T-cell (primary cell): ENCODE measurements at regions not wholly inside any gene's neighbourhood (a gene's known extent, or its start where the extent isn't known, plus 50 kb on each side); places are given as distances from the start of the nearest gene placed in this dataset.

ENCODE experiments used
- ATAC-seq, 4 experiments: fragments of 200-7000 bp in 3 of 4; fragments of 150-1000 bp in 1 of 4; cut with Tn5 transposase; replicated peaks in 1 of 4; 1 replicate in 3 of 4; 2 replicates in 1 of 4; pipeline ENCODE4 v1.10.0; 2021; ENCODE audit warnings: moderate library complexity in 3 of 4, mild to moderate bottlenecking in 2 of 4, moderate number of reproducible peaks in 1 of 4
- CTCF ChIA-PET, 2 donors: fragments of 300-600 bp; sonication (Branson Sonifier 250); formaldehyde crosslinking; loops; one replicate each; lab custom pipeline; 2022; ENCODE audit warnings: antibody characterized with exemption in 2 of 2; lab: Charles Lee
- POLR2A ChIA-PET, 2 donors: fragments of 300-600 bp; sonication (Branson Sonifier 250); formaldehyde crosslinking; loops; one replicate each; lab custom pipeline; 2022; ENCODE audit warnings: antibody characterized with exemption in 2 of 2; lab: Charles Lee
- DNase-seq, 35 experiments: peaks; one replicate each; pipeline versions ENCODE4 v3.0.0 to v3.0.0-alpha.2; 2013 to 2023
- H3K27ac ChIP-seq: one replicate; pipeline ENCODE4 v1.5.1; 2013; ENCODE audit warnings: low read length
- H3K27me3 ChIP-seq, 2 experiments: replicated peaks in 1 of 2; 1 replicate in 1 of 2; 2 replicates in 1 of 2; pipeline versions ENCODE4 v1.6.1 to v1.7.0; 2013; ENCODE audit warnings: low read length in 1 of 2, mixed read lengths in 1 of 2; ENCODE audit not compliant: control insufficient read depth in 2 of 2, insufficient read depth in 2 of 2; ENCODE audit errors: extremely low read depth in 1 of 2
- H3K36me3 ChIP-seq, 2 donors: 1 replicate in 1 of 2; 2 replicates in 1 of 2; pipeline versions ENCODE4 v1.6.1 to v1.7.0; 2013; ENCODE audit warnings: low read length in 1 of 2; ENCODE audit not compliant: control insufficient read depth in 2 of 2, insufficient read depth in 1 of 2; ENCODE audit errors: extremely low read depth in 1 of 2
- H3K4me1 ChIP-seq, 2 experiments: 1 replicate in 1 of 2; 2 replicates in 1 of 2; pipeline versions ENCODE4 v1.6.1 to v1.7.0; 2013; ENCODE audit warnings: low read length in 2 of 2, mixed read lengths in 1 of 2; ENCODE audit not compliant: insufficient read depth in 2 of 2, control insufficient read depth in 1 of 2; ENCODE audit errors: extremely low read depth in 1 of 2
- H3K4me3 ChIP-seq, 2 donors: 1 replicate in 1 of 2; 2 replicates in 1 of 2; pipeline versions ENCODE4 v1.5.1 to v1.7.0; 2013; ENCODE audit warnings: mild to moderate bottlenecking in 2 of 2, low read length in 1 of 2, moderate library complexity in 1 of 2; ENCODE audit not compliant: control insufficient read depth in 1 of 2; ENCODE audit errors: extremely low read depth in 1 of 2
- H3K9me3 ChIP-seq: 2 replicates; pipeline ENCODE4 v1.7.0; 2013
- H3K27ac Mint-ChIP-seq, 2 donors: one replicate each; pipeline ENCODE4 v1.8.0; 2020 to 2021; ENCODE audit warnings: mild to moderate bottlenecking in 2 of 2, mixed read lengths in 2 of 2
- H3K27me3 Mint-ChIP-seq, 2 donors: one replicate each; pipeline ENCODE4 v1.8.0; 2021 to 2022; ENCODE audit warnings: mixed read lengths in 2 of 2
- H3K36me3 Mint-ChIP-seq: one replicate; pipeline ENCODE4 v1.8.0; 2021; ENCODE audit warnings: mixed read lengths
- H3K4me1 Mint-ChIP-seq, 3 donors: one replicate each; pipeline ENCODE4 v1.8.0; 2020 to 2022; ENCODE audit warnings: mixed read lengths in 3 of 3, mild to moderate bottlenecking in 1 of 3
- H3K4me3 Mint-ChIP-seq, 3 donors: one replicate each; pipeline ENCODE4 v1.8.0; 2020 to 2022; ENCODE audit warnings: mild to moderate bottlenecking in 3 of 3, mixed read lengths in 3 of 3, moderate library complexity in 3 of 3
- H3K9me3 Mint-ChIP-seq, 3 donors: one replicate each; pipeline ENCODE4 v1.8.0; 2020 to 2022; ENCODE audit warnings: mixed read lengths in 3 of 3
- WGBS: methylation state at CpG from one replicate; pipeline ENCODE4 v1.1.5; 2013; ENCODE audit warnings: missing lambda C conversion rate; ENCODE audit not compliant: insufficient coverage; 5-methylcytosine and 5-hydroxymethylcytosine counted together

- WGBS = 100% methylated on average over 1 of the region's 6 CpGs
- Mint-ChIP-seq H3K27me3 (peaks cover 2 to 13% of the 10 kb centered on the region in 2 donors), H3K4me1 (peaks cover 18 to 28% (median 22%) of the 10 kb centered on the region in 3 donors), H3K4me3 (no peak overlapping the region), H3K36me3 (no peaks in the 10 kb centered on the region), H3K9me3 (no peaks in the 10 kb centered on the region), H3K27ac (no peak overlapping the region)
- Histone ChIP-seq H3K27me3 (peaks cover 0 to 11% of the 10 kb centered on the region in 2 experiments), H3K4me3 (no peak overlapping the region), H3K9me3 (no peaks in the 10 kb centered on the region), H3K27ac (no peak overlapping the region), H3K4me1 (peaks cover 0 to 49% of the 10 kb centered on the region in 2 experiments), H3K36me3 (no peaks in the 10 kb centered on the region)
- ChIA-PET POLR2A (no interaction called here), CTCF (no interaction called here)
- no peak for ATAC-seq
- DNase-seq = no peak
These were observed 52.7 kb upstream of the BCOR start for GRCh38 chrX:40150503-40150902.

DNA sequence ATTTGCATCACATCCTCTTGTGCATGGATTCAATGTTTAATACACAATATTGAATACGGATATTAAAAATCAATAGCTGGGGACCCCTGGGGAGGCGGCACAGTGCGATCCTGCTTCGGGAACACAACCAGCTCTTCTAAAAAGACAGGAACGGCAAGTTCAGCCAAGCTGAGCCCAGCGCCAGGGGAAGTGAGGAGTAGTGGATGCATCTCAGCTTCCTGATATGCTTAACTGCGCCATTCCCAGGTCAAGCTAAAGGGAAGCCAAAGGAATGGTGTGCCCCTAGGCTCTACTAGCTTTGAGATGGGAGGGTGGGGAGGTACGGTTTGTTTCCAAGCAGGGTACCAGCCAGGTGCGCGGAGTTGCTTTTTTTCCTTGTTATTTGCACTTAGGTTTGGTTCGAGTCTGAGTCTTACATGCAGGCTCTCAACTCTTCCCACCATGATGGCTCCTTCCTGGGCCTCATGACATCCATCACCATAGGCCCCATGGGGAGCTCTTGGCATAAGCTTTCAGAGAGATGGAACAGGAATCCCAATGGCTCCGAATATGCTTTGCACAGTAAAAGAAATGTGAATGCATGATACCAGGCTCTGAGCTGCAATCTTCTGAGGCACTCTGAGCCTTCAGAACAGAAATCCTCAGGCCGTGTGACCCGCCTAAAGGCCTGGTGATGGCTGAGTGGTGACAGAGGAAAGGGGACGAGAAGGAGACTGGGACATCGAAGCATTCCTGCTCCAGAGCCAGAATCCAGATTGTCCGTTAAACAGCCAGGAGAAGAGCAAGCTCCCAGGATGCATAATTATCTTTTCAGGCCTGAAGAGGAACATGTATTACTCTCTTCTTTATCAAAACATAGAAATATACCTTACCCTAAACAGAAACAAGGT, 51.8 kb upstream of the BCOR start:
- Mint-ChIP-seq H3K4me1 (peaks cover 16 to 25% (median 22%) of the 10 kb centered on the region in 3 donors), H3K36me3 (no peaks in the 10 kb centered on the region), H3K9me3 (no peaks in the 10 kb centered on the region), H3K27ac (no peak overlapping the region), H3K4me3 (no peak overlapping the region), H3K27me3 (peaks cover 2 to 13% of the 10 kb centered on the region in 2 donors)
- POLR2A ChIA-PET = interaction anchor here in 1 of 2 donors (0.6 kb wide), 1 partner anchor 135 kb away, joined by 3 read pairs; no protein-coding TSS in a partner anchor
- no peaks in the 10 kb centered on the region for H3K9me3 ChIP-seq
- DNase-seq (no peak), ATAC-seq (no peak)
- WGBS = 87% methylated on average over 3 of the region's 17 CpGs
- H3K4me1 ChIP-seq = peaks cover 0 to 43% of the 10 kb centered on the region in 2 experiments
- H3K27me3 ChIP-seq = peaks cover 0 to 11% of the 10 kb centered on the region in 2 experiments
- CTCF ChIA-PET = no interaction called here
- no peak overlapping the region for H3K4me3 ChIP-seq
- no peaks in the 10 kb centered on the region for H3K36me3 ChIP-seq
- H3K27ac ChIP-seq = no peak overlapping the region

GRCh38 chrX:40148385-40149285, 50.9 kb upstream of the BCOR start:
- ChIA-PET CTCF (interaction anchor here in 1 of 2 donors (0.6 kb wide), 1 partner anchor 53 kb away, joined by 6 read pairs; no protein-coding TSS in a partner anchor), POLR2A (no interaction called here)
- no peak for ATAC-seq
- H3K4me3 ChIP-seq = no peak overlapping the region
- Mint-ChIP-seq H3K27ac (no peak overlapping the region), H3K4me3 (no peak overlapping the region), H3K27me3 (peaks cover 2 to 13% of the 10 kb centered on the region in 2 donors), H3K9me3 (no peaks in the 10 kb centered on the region), H3K4me1 (peaks cover 13 to 22% (median 21%) of the 10 kb centered on the region in 3 donors), H3K36me3 (no peaks in the 10 kb centered on the region)
- 100% methylated on average over 1 of the region's 24 CpGs for WGBS
- H3K27me3 ChIP-seq = peaks cover 0 to 11% of the 10 kb centered on the region in 2 experiments
- H3K4me1 ChIP-seq = peaks cover 0 to 41% of the 10 kb centered on the region in 2 experiments
- H3K9me3 ChIP-seq = no peaks in the 10 kb centered on the region
- H3K36me3 ChIP-seq = no peaks in the 10 kb centered on the region
- no peak for DNase-seq
- no peak overlapping the region for H3K27ac ChIP-seq

GRCh38 chrX:40147971-40148370, 50.2 kb upstream of the BCOR start:
- ATAC-seq (no peak), DNase-seq (no peak)
- Histone ChIP-seq H3K36me3 (no peaks in the 10 kb centered on the region), H3K4me3 (no peak overlapping the region), H3K27me3 (peaks cover 0 to 11% of the 10 kb centered on the region in 2 experiments), H3K4me1 (peaks cover 0 to 34% of the 10 kb centered on the region in 2 experiments), H3K9me3 (no peaks in the 10 kb centered on the region), H3K27ac (no peak overlapping the region)
- POLR2A ChIA-PET = interaction anchor here in 1 of 2 donors (0.5 kb wide), 1 partner anchor 161 kb away, joined by 6 read pairs; no protein-coding TSS in a partner anchor
- CTCF ChIA-PET = interaction anchor here in 1 of 2 donors (0.6 kb wide), 1 partner anchor 52 kb away, joined by 6 read pairs; no protein-coding TSS in a partner anchor
- Mint-ChIP-seq H3K9me3 (no peaks in the 10 kb centered on the region), H3K4me3 (no peak overlapping the region), H3K27me3 (peaks cover 2 to 17% of the 10 kb centered on the region in 2 donors), H3K4me1 (peaks cover 13 to 22% (median 18%) of the 10 kb centered on the region in 3 donors), H3K36me3 (no peaks in the 10 kb centered on the region), H3K27ac (no peak overlapping the region)
- 98% methylated on average over 9 of the region's 22 CpGs for WGBS
